ENCODE measurements at regions not wholly inside any gene's neighbourhood (a gene's known extent, or its start where the extent isn't known, plus 50 kb on each side); places are given as distances from the start of the nearest gene placed in this dataset.

DNA sequence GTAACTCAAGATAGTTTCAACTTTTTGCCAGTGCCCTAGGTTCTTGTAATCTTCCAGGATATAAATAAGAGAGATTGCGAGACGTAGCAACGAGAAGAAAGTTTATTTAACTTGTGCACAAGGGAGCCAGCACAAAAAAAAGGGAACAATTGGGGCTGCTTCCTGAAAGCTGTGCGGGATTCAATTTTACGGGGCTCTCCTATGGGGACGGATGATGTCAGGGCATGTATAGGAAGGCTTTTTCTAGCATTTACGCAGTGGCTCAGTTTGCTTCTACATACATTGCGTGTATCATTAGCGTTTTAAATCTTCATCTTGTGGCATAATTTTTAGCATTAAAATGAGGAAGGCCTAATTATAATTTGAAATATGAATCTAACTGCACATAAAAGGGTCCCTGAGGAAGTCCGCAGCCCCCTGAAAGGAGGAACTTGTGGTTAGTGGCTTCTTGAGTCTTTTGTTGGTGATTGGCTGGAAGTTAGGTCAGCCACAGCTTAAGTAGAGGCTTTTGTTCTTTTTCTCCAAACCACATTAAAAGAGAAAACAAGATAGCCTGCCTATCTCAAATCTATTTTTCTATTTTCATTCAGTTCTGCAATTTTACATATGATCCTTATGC lies 668.2 kb upstream of the NDST4 start:
- TF ChIP-seq POLR2A (IDR thresholded peaks at IDR 0.05; ENCODE audit: low read depth, low read length) (no peak), POLR2AphosphoS5 (IDR thresholded peaks at IDR 0.05; ENCODE audit: low read depth, low read length) (no peak), TAF1 (IDR thresholded peaks at IDR 0.05; ENCODE audit: low read depth, low read length) (no peak), SPI1 (IDR thresholded peaks at IDR 0.05; ENCODE audit: low read depth, low read length) (no peak)

Data from GM12891 (cell line).